ENCODE measurements at regions not wholly inside any gene's neighbourhood (a gene's known extent, or its start where the extent isn't known, plus 50 kb on each side); places are given as distances from the start of the nearest gene placed in this dataset.
"Not testable (repeated sequence)": the region's sequence is repeated elsewhere in the genome, so short reads cannot be mapped to it uniquely, and the experiment has no call there.

- no peak for DNase-seq (ENCODE audit: low read depth)
- no peak for TF ChIP-seq CTCF (IDR thresholded peaks at IDR 0.05; ENCODE audit: insufficient read depth, low read depth, low read length, missing control alignments)
- H3K4me3 ChIP-seq (ENCODE audit: low read depth, low read length), result no peak overlapping the region
Measured at GRCh38 chr12:94010307-94010706, 138.1 kb upstream of the PLXNC1 start.

GRCh38 chr12:94012071-94012470 is 136.3 kb upstream of the PLXNC1 start:
- no peak overlapping the region for H3K4me3 ChIP-seq (ENCODE audit: low read depth, low read length)
- TF ChIP-seq CTCF (IDR thresholded peaks at IDR 0.05; ENCODE audit: insufficient read depth, low read depth, low read length, missing control alignments), result no peak
- no peak for DNase-seq (ENCODE audit: low read depth)

- no peak for DNase-seq (ENCODE audit: low read depth)
- no peak overlapping the region for H3K4me3 ChIP-seq (ENCODE audit: low read depth, low read length)
- TF ChIP-seq CTCF (IDR thresholded peaks at IDR 0.05; ENCODE audit: insufficient read depth, low read depth, low read length, missing control alignments), result no peak
Measured at GRCh38 chr12:94012590-94012989, 135.8 kb upstream of the PLXNC1 start.

GRCh38 chr12:94017247-94017646 is 131.1 kb upstream of the PLXNC1 start:
- DNase-seq (ENCODE audit: low read depth); H3K4me3 ChIP-seq (ENCODE audit: low read depth, low read length): not testable (repeated sequence)

GRCh38 chr12:94020335-94020734 is 128.0 kb upstream of the PLXNC1 start:
- DNase-seq (ENCODE audit: low read depth), result no peak
- H3K4me3 ChIP-seq (ENCODE audit: low read depth, low read length), result no peak overlapping the region
- no peak for TF ChIP-seq CTCF (IDR thresholded peaks at IDR 0.05; ENCODE audit: insufficient read depth, low read depth, low read length, missing control alignments)

- TF ChIP-seq CTCF (IDR thresholded peaks at IDR 0.05; ENCODE audit: insufficient read depth, low read depth, low read length, missing control alignments), result no peak
- no peak overlapping the region for H3K4me3 ChIP-seq (ENCODE audit: low read depth, low read length)
- DNase-seq (ENCODE audit: low read depth), result no peak
Measured at GRCh38 chr12:94023879-94024278, 124.5 kb upstream of the PLXNC1 start.

GRCh38 chr12:94025068-94025467 is 123.3 kb upstream of the PLXNC1 start:
- TF ChIP-seq CTCF (IDR thresholded peaks at IDR 0.05; ENCODE audit: insufficient read depth, low read depth, low read length, missing control alignments), result no peak
- H3K4me3 ChIP-seq (ENCODE audit: low read depth, low read length), result no peak overlapping the region
- DNase-seq (ENCODE audit: low read depth), result no peak

GRCh38 chr12:94025756-94026155 is 122.6 kb upstream of the PLXNC1 start:
- no peak overlapping the region for H3K4me3 ChIP-seq (ENCODE audit: low read depth, low read length)
- DNase-seq (ENCODE audit: low read depth), result no peak
- no peak for TF ChIP-seq CTCF (IDR thresholded peaks at IDR 0.05; ENCODE audit: insufficient read depth, low read depth, low read length, missing control alignments)

All from GM12865 (cell line).